Stimulated activated CD4-positive, alpha-beta T cell treated with anti-CD3 and anti-CD28 coated beads, TNF-alpha, amount 100 ng/mL, for 24 hours (primary cell): ENCODE measurements at regions not wholly inside any gene's neighbourhood (a gene's known extent, or its start where the extent isn't known, plus 50 kb on each side); places are given as distances from the start of the nearest gene placed in this dataset.

Experiments used
- DNase-seq, 3 experiments: peaks; one replicate each; pipeline ENCODE4 v3.0.0-alpha.2; 2020; ENCODE audit warnings: low read depth in 3 of 3

DNA sequence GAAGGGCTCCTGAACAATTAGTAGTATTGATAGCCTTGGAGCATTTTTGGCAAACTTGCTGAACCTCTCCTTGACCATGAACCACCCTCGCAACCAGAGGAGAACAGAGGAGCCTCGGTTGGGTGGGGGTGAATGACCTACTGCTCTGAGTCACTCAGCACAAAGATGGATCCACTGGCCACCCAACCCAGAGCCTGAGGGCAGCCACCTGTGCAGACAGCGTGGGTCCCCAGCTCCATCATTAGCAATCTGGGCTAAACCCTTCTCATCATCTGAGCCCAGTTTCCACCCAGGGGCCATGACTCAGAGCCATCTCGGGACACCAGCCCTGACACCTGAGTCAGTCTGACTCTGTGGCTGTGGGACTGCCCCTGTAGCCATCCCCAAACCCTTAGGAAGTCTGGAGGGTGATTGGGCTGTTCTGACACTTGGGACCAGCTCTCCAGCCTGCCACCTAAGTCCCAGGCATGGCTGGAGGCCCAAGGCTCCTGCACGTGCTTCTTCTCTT is 171.8 kb upstream of the GPR26 start:
- no peak for DNase-seq

- DNase-seq, result no peak
Measured at GRCh38 chr10:123496375-123496774, 169.8 kb upstream of the GPR26 start.

DNA sequence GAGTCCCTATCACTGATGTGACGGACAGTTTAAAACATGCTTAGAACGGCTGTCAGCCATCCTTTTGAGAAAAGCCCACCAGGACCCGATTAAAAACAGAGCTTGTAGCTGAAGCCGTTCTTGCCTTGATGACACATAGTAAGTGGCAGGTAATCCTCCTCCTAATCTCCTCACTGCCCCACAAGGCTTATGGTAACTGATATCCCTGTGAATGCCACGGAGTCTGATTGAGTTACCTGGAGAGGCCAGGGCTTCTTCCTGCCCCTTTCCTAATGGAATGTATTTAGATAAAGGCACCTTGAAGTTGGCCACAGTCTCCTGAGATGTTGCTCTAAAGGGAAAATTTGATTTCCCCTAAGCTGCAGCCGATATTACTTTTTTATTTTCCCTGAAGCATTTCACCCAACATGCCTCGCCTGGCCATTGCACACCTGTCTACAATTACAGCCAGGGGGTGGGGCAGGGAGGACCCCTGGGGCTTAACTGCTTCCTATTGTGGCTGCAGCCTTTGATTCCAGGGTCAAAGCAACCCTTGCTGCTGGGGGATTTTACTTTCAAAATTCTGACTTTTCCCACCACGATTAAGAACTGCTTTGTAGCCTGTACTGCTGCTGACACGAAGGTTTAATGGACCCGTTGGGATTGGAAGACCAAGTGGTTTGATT is 169.0 kb upstream of the GPR26 start:
- no peak for DNase-seq

DNA sequence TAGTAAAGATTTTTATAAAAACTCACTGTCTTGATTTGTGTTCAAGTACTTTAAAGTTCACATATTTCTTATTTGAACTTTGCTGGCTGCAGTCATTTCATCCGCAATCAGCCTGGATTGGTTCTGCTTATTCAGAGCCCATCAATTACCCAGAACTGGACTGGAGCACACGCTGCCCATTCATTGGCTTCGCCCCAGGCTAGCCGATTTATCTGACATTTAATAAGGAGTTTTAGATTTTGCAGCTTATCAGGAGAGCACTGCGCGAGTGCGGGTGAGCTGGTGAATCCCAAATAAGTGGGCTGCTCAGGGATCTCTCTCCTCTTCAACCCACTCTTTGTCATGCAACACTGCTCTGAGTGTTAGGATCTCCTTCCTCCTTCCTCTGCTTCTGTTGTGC is 166.0 kb upstream of the GPR26 start:
- no peak for DNase-seq

GRCh38 chr10:123501148-123501547 is 165.0 kb upstream of the GPR26 start:
- no peak for DNase-seq

DNA sequence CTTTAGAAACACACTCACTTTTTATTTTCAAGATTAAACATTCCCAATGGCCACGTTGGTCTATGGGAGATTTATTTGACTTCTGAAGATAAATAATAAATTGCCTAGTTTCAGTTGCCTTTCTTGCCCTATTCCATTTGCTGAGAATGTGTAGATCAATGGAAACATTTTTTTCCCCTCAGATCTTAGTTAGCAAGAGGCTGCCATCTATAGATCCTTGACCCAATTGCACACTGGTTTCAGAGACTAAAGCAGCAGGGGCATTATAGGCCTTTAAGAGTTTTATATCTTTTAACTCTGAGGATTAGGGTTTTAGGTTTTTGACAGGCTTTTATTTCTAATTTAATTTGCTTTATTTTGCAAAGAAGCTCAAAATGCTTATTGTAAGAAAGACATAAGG is 163.2 kb upstream of the GPR26 start:
- DNase-seq, result no peak

DNA sequence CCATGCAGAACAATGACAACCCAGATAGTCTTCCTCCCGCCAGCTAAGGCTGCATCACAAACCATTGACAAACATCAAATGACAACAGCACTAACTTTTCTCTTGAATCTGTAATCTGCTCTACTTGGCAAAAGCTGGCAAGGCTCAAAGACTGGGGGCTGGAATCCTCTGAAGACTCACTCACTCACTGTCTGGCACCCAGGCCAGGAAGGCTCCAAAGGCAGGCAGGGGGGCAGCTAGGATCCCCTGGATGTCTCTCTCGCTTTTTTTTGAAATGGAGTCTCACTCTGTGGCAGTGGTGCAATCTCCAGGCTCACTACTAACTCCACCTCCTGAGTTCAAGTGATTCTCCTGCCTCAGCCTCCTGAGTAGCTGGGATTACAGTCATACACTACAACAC is 159.7 kb upstream of the GPR26 start:
- DNase-seq, result no peak

GRCh38 chr10:123507298-123507697 is 158.9 kb upstream of the GPR26 start:
- DNase-seq, result no peak

GRCh38 chr10:123509338-123509737 is 156.8 kb upstream of the GPR26 start:
- DNase-seq, result no peak

DNA sequence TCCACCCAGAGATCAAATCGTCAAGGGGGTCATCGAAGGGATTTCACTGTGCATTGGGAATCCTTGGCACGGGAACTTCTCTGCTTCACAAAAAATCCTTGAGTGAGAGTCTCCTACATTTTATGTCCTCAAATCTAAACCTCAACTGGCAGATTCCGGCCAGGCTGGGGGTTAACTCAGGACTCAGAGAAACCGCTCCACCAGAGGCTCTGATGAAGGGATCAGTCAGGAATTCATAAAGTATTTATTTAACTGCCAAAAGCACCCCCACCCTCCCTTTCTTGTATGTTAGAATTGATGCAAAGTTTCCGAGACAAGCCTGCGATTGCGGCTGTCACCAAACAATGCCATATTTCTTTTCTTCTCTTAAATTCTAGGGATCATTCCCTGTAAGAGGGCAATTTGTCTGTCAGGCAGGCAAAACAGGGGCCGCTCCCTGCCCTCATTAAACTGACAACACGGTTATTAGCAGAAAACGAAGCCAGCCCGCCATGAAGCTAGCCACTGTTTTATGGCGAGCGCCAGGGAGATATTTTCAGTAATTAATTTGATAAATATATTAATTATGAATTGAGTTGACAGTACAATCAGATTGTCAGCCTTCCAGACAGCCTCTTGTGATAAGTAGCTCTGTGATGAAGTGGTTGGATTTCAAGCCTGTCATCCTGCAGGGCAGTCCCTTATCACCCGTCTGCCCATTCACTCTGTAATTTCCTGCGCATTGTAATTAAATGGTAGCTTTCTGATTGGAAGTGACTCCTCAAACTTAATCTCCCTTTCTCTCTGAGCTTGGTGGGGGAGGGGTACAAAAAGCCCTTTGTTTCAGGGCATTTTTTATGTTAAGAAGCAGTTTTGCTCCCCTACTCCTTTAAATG is 153.0 kb upstream of the GPR26 start:
- no peak for DNase-seq

DNA sequence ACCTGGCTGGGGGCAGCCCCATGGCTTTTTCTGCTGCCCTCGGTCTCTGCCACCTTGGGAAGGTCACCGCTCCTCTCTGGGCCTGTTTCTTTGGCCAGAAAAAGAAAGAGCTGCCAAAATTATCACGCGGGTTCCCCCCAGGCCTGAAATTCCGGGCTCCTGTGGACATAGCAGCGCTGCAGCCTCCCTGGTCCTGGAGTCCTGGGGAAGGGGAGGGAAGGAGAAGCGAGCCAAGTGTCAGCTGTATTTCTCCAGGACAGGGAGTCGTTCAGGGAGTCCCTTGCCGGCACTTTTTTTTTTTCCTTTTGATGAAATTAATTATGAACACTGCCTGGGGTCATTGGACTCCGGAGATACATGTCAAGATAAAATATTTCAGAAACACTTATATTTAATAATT is 152.3 kb upstream of the GPR26 start:
- DNase-seq, result no peak

GRCh38 chr10:123514996-123515395 is 151.2 kb upstream of the GPR26 start:
- DNase-seq, result no peak

DNA sequence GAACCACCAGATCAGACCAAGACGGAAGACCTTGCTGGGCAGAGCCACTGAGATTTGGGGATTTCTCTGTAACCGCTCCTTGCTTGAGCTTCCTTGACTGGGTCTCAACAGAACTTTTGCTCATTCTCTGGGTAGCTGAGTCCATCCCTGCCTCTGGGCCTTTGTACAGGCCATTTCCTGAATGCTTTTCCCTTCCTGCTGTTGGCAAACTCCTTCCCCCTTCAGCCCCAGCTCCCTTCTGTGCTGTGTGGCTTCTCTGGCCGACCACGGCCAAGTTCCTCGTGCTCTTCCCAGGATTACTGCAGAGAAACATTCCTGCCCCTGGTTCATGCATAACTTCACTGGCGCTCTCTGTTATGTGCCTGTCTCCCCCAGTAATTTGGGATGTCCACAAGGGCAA is 150.5 kb upstream of the GPR26 start:
- DNase-seq, result no peak

- no peak for DNase-seq
Measured at GRCh38 chr10:123516291-123516690, 149.9 kb upstream of the GPR26 start.

GRCh38 chr10:123517426-123517825 is 148.7 kb upstream of the GPR26 start:
- DNase-seq, result no peak

DNA sequence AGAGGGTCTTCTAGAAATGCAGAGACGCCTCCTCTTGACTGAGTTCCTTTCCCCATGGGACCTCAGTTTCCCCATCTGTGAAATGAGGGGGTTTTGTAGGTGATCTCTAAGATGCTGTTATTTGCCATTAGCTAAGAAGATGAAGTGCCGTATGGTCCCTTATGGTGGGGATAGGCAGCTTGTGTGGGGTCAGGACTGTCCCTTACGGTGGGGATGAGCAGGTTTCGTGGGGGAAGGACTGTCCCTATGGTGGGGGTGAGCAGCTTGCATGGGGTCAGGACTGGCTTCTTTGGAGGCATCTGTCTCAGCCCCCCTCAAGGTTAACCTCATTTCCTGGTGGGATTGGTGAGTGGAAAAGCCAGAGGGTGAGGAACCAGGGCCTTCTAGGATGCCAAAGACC is 148.3 kb upstream of the GPR26 start:
- no peak for DNase-seq

DNA sequence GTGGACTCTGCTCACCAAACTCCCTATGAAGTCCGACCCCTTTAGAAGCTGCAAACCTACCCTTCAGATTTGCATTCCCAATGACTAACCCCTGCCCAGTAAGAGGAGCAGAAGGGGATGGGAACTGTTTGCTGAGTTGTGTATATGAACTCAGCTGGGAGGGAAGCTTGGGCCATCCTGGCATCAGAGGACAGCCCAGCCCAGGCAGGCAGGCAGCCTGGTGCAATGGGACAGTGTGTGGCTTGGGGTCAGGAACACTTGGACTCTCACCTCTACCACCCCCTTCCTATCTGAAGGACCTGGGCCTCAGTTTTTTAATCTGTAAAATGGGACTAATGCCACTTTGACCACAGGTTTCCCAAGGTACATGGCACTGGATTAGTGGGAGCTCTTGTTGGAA is 147.4 kb upstream of the GPR26 start:
- DNase-seq, result no peak

DNA sequence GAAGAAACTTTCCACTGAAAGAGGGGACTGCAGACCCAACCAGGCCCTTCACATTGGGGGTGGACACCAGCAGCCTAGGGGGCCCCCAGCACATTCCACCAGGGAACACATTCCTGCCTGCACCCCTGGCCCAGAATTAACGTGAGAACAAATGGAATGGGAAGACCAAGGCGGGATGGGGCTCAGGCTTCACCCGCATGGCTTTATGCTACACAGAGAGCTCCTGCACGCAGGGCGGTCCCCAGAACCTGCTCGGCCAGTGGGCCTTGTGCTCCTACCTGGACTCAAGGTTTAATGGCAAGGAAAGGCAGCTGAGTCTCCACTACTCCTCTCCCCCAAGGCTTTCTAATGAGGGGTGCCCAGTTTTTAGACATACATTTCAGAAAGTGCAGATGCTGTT is 146.3 kb upstream of the GPR26 start:
- DNase-seq, result no peak

DNA sequence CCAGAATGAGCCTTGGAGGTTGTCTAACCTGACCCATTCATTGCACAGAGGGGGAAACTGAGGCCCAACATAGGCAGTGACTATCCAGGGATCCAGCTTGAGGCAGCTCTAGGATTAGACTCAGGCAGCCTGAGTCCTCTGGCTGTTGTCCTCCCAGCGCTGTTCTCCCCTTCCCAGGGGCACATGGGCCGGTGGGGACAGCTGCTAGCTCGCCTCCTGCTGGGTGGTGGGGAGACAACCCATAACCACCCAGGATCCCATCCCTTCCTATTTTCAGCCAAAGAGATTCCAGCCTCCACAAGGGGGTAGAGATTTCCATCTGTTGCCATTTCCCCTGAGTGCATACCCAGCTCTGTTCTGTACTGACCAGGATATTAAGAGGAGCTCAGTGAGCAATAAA is 145.1 kb upstream of the GPR26 start:
- DNase-seq, result no peak

GRCh38 chr10:123521556-123521955 is 144.6 kb upstream of the GPR26 start:
- DNase-seq, result no peak

DNA sequence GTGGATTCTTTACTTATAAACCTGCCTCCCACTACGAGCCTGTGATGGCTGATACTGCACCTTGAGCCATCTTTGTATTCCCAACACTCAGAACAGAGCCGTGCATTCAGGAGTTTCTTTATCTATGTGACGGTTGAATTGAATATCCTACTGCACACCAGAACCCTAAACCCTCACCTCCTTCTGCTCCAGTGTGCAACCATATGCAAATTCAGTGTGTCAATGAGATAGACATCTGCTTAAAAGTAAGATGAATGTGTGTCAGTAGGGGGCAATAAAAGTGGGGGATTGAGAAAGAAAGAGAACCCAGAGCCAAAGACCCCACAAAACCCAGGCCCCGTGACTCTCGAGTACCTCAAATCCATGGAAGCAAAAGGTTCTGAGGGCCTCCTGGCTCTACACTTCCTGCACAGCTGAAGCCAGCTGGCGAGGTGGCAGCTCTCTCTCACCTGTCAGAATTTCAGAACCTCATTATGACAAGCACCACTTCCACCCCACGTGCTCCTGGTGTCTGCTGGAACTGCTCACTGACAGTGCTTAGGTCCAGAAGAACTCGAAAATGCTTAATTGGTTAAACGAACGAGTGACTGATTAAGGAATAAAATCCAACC is 143.3 kb upstream of the GPR26 start:
- DNase-seq, result no peak

DNA sequence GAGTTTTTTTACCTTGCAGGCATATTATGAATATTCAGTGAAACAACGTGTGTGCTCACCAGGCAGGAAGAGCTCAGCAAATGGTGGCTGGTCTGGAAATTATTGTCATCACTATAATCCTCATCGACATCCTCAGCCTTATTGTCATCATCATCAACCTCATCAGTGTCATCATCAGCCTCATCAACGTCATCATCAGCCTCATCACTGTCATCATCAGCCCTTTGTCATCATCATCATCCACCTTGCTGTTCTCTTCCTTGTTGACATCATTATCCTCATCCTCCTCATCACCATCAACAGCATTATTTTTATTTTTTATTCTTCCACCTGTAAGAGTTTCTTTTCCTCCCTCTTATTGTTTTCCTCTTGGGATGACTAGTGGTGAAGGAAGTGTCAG is 142.3 kb upstream of the GPR26 start:
- DNase-seq, result no peak
